ENCODE measurements at regions not wholly inside any gene's neighbourhood (a gene's known extent, or its start where the extent isn't known, plus 50 kb on each side); places are given as distances from the start of the nearest gene placed in this dataset.

GRCh38 chr7:47035522-47035921 lies 546.4 kb downstream of the TNS3 start:
- ATAC-seq = no peak
- POLR2A ChIA-PET = no interaction called here
- H3K9ac ChIP-seq (ENCODE audit: control insufficient read depth, insufficient read depth, low read length) = no peak overlapping the region

More at GRCh38 chr7:47035522-47035921, 546.4 kb downstream of the TNS3 start:
- H3K36me3 ChIP-seq (ENCODE audit: control insufficient read depth in 2 of 2, insufficient read depth in 2 of 2, low read length in 1 of 2) = no peaks in the 10 kb centered on the region
- no peak overlapping the region for H3K4me3 ChIP-seq
- no peak overlapping the region for H3K4me2 ChIP-seq (ENCODE audit: control insufficient read depth, insufficient read depth)
- in situ Hi-C loops (cut with MboI) (no loop called here), intact Hi-C loops (cut with micrococcal nuclease; ENCODE audit: unreplicated experiment) (no loop called here)
- no peaks in the 10 kb centered on the region; a peak in 1 of 4 replicates for H3K27me3 ChIP-seq (replicated peaks in 1 of 2; ENCODE audit: control insufficient read depth in 2 of 2, insufficient read depth in 2 of 2, low read length in 1 of 2)
- SMC1A ChIA-PET (ENCODE audit: uncharacterized antibody, unreplicated experiment) = no interaction called here
- BruUV-seq (replicated peaks) = no TSS peak
- no peaks in the 10 kb centered on the region for H3K4me1 ChIP-seq (ENCODE audit: control insufficient read depth, insufficient read depth, low read length)
- DNase-seq (ENCODE audit: low read depth, low spot score) (no peak), FAIRE-seq (no peak)
- H2AFZ ChIP-seq (ENCODE audit: control insufficient read depth, low read depth, low read length) = no peak overlapping the region
- H3K9me3 ChIP-seq (replicated peaks; ENCODE audit: control insufficient read depth, insufficient read depth, low read length) = no peaks in the 10 kb centered on the region
- no peaks in the 10 kb centered on the region for H4K20me1 ChIP-seq (ENCODE audit: control insufficient read depth, insufficient read depth)
- TF ChIP-seq ZNF622 (IDR thresholded peaks at IDR 0.05) (no peak), JUNB (IDR thresholded peaks at IDR 0.05) (no peak), BRCA1 (IDR thresholded peaks at IDR 0.05; ENCODE audit: low read depth, low read length) (no peak), STAT1 (conservative IDR thresholded peaks at IDR 0.05) (no peak), SUZ12 (IDR thresholded peaks at IDR 0.05; ENCODE audit: unreplicated experiment) (no peak), ZNF24 (IDR thresholded peaks at IDR 0.05) (no peak), HDAC2 (IDR thresholded peaks at IDR 0.05) (no peak), USF2 (IDR thresholded peaks at IDR 0.05; ENCODE audit: borderline replicate concordance, low read depth, low read length) (no peak), MTA2 (IDR thresholded peaks at IDR 0.05; ENCODE audit: low read depth) (no peak), BCL11A (IDR thresholded peaks at IDR 0.05; ENCODE audit: low read depth, low read length) (no peak)
- TF ChIP-seq, protein P1, sequence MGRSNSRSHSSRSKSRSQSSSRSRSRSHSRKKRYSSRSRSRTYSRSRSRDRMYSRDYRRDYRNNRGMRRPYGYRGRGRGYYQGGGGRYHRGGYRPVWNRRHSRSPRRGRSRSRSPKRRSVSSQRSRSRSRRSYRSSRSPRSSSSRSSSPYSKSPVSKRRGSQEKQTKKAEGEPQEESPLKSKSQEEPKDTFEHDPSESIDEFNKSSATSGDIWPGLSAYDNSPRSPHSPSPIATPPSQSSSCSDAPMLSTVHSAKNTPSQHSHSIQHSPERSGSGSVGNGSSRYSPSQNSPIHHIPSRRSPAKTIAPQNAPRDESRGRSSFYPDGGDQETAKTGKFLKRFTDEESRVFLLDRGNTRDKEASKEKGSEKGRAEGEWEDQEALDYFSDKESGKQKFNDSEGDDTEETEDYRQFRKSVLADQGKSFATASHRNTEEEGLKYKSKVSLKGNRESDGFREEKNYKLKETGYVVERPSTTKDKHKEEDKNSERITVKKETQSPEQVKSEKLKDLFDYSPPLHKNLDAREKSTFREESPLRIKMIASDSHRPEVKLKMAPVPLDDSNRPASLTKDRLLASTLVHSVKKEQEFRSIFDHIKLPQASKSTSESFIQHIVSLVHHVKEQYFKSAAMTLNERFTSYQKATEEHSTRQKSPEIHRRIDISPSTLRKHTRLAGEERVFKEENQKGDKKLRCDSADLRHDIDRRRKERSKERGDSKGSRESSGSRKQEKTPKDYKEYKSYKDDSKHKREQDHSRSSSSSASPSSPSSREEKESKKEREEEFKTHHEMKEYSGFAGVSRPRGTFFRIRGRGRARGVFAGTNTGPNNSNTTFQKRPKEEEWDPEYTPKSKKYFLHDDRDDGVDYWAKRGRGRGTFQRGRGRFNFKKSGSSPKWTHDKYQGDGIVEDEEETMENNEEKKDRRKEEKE (IDR thresholded peaks at IDR 0.05) = no peak
- no peaks in the 10 kb centered on the region for H3K79me2 ChIP-seq (ENCODE audit: control insufficient read depth, insufficient read depth, low read length)
- RAD21 ChIA-PET (ENCODE audit: unreplicated experiment) = interaction anchor here (0.6 kb wide), 1 partner anchor 628 kb away, joined by 3 read pairs; no protein-coding TSS in a partner anchor
- CTCF ChIA-PET = no interaction called here
- H3K27ac ChIP-seq (ENCODE audit: control insufficient read depth, insufficient read depth) = no peak overlapping the region
- 78% methylated on average over 2 of the region's 2 CpGs for WGBS (ENCODE audit: insufficient coverage, insufficient replicate concordance, low lambda C conversion rate, missing lambda C conversion rate)
